ENCODE measurements at regions not wholly inside any gene's neighbourhood (a gene's known extent, or its start where the extent isn't known, plus 50 kb on each side); places are given as distances from the start of the nearest gene placed in this dataset.
"Not testable (repeated sequence)": the region's sequence is repeated elsewhere in the genome, so short reads cannot be mapped to it uniquely, and the experiment has no call there.

DNA sequence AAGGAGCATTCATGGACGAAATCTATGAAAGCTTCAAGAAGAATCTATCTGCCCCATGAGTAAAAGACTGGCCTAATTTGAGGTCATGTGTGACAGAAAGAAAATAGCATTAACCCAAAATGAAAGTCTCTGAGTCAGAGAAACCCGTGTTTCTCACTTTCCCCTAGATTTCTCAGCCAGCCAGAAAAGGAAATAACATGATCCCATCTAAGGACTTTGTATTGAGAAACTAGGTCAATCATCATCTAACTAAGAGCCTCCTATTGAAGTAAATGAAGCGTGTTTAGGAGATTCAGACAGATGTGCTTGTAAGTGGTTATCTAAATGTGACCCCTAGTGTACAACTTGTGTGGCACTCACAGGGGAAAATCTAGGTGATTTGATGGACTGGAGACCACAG, 77.3 kb upstream of the ZNF366 start:
- DNase-seq: no peak

DNA sequence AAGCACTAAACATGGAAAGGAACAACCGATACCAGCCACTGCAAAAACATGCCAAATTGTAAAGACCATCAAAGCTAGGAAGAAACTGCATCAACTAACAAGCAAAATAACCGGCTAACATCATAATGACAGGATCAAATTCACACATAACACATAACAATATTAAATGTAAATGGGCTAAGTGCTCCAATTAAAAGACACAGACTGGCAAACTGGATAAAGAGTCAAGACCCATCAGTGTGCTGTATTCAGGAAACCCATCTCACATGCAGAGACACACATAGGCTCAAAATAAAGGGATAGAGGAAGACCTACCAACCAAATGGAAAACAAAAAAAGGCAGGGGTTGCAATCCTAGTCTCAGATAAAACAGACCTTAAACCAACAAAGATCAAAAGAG, 72.1 kb upstream of the ZNF366 start:
- DNase-seq: not testable (repeated sequence)

DNA sequence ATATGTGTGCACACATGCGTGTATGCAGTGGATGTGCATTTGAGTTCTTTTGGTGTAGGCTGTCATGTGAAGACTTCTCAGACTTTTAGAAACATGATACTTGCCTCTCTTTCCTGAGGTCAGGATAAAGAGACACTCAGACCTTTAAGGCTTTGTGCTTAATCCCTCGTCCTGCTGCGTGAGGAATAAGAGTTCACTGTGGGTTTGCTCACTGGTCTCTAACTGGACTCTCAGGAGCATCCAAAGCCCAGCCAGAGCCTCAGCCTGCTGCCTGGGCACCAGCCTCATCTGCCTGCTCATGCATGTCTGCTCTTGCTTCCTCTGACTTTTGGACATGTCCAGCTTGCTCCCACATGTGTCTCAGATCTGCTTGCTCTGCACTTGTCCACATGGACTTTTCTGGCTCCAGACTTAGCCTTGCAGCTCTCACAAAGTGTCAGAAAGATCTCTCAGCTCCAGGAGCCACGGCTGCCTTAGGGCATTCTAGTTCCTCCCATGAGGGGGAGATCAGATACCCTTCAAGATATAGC, 65.1 kb upstream of the ZNF366 start:
- DNase-seq: no peak

DNA sequence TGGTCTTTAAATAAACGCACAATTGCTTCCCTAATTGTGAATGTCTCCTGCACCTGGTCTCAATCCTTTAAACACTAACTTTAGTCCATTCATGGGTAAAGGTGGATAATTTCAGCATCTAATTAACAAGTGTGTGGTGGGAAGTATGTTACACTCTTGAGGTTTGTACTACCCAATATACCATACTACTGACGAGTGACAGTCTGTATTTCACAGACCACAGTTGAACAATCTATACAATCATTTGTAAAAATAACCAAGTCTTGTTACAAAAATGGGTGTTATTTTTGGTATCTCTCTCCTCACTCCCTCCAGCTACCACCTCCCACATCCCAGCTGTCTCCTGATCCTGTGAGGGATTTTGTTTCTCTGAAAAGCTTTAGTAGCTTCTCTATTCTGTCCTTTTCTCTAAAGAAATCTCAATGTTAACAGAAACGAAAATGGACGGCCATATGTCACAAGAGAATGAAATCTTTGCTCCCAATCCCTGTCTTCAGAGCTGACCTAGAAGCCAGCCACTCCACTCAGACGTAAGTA, 62.3 kb upstream of the ZNF366 start:
- DNase-seq: no peak

DNA sequence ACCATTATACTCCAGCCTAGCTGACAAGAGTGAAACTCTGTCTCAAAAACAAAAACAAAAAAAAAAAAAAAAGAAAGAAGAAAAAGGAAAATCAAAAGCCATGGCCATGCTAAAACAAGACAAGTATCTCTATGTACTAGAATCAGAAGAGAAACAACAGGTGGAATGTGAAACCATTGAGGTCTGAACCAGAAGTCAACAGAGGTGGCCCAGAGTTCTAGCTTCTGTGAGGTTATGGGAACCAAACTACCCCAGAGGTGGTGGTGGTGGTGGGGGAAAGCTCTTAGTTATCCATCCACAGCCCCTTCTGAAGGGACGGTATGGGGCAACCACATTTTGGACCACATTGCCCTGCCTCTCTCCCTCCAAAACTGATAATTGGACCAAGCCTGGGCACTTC, 59.5 kb upstream of the ZNF366 start:
- DNase-seq: no peak

DNA sequence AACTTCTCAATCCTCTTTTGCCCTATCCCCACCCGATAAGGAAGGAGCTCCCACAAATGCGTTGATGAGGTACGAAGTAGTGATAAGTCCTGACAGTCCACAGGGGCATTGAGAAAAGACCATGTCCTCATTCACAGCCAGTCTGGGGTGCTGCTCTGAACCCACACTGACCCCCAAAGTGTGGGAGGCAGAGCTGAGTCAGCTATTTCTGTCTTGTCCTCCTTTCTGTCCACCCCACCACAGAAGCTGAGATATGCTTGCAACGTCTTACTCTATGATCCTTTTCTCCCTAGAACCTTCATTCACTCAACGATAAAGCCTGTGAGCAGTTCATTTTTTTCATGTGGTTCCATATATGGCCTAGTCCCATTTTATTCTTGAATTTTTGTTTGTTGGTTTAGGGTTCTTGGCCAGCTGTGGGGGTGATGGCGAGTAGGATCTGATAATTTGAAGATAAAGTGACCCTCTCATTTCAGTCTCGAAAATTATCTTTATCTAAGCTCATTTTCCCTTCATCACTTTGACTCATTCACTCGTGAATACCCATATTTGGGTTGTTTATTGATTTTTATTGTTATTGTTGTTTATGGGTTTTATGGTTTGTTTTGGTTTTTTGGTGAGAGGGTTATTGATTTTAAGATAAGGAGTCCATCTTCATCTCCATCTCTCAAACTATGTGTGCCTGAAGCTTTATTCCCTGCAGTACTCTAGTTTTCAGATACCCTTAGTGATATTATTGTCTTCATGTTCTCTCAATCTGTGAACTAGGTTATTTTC, 58.5 kb upstream of the ZNF366 start:
- no peak for DNase-seq

DNA sequence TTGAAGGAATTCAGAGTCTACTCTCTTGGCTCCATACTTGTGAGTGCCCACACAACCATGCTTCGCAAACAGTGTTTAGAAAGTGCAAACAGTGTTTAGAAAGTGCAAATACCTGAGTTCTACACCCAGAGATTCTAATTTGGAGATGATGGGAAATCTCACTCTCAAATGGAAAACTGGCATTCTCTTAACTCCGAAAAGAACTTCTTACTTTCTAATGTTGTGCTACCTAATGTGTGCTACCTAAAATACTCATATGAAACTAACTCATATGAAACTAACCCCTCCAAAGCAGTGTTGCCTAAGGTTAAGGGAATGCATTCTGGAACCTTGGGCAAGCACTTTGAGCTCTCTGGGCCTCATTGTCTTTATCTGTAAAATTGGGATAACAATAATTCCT, 55.5 kb upstream of the ZNF366 start:
- no peak for DNase-seq

DNA sequence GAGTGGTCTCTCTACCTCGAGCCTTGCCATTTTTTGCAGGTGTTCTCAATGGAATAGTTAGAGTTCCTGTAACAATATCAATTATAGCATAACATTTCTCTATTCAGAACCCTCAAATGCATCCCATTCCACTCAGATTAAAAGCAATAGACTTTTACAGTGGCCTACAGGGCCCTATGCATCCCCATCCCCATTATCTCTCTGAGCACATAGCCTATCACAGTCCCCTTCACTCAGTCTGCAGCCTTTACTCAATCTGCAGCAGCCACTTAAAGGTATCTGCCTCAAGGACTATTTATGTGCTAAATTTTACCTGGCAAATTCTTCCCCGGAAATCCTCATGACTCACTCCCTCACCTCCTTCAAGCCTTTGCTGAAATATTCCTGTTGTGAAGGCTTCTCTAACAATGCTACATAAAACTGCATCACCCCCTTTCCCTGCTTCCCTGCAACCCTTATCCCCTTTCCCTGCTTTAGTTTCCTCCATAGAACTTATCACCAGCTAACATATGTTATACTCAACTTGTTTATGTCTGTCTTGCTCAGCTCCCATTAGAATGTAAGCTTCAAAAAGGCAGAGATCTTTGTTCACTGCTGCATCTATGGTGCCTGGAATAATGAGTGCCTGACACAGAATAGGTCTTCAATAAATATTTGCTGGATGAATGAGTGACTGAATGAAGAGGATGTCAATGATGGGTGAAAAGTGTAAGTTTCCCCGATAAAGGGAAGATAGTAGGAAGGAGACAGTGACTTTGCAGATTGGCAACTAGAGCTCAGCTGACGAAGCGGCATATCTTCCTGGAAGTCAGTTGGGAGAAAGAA, 54.1 kb upstream of the ZNF366 start:
- DNase-seq: no peak

DNA sequence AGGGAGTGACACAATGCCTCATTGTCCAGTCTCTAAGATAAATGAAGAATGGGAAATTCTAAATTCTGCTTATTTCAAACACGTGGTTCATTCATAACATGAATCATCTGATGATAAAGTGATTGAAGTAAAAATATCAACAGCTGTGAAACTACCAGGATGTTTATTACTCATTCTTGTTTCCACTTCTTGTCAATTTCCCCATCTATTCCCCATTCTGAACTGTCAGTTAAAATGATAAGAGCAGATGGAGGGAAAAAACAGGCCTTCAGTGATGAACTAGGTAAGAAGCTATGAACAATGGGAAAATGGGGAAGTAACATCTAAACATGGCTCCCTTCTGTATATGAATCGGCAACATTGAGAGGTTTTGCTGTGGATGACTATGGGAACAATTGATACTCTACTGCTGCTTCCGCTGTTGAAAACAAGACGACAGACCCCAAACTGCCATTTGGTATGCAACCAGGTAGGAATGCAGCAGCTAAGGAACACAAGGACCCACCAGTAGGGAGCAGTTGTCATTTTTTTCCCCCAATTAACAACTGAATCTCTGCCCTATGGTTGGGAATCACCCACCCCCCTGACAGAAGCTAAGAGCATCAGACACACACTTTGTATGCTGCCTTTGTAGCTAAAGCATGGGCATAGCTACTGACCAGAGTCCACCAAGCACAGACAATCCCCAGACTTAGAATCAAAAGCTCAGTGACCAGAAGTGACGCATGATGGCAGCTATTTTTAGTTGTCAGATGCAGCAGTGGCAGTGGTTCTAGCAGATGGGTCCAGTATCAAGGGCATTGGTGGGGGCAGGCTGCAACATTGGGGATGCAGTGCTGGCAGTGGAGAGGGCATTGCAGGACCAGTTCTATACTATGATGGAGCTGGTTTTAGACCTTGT, 52.9 kb upstream of the ZNF366 start:
- DNase-seq: no peak

DNA sequence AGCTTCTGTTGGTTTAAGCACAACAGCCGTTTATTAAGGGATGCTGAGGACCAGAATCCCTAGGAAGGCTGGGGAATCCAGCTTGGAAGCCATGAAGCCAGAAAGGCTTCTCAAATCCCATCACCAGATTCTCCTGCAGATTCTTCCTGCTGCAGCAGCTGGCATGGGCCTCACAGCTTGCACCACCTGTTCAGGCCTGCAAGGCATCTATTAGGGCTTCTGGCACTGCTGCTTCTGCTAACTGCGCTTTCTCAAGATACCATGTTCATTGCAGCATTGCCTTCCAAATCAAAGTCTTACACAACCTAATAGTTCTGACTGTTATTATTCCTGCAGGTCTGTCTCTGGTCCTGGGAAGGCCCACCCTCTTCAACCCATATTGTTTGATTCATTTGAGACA, 51.2 kb upstream of the ZNF366 start:
- DNase-seq: no peak

DNA sequence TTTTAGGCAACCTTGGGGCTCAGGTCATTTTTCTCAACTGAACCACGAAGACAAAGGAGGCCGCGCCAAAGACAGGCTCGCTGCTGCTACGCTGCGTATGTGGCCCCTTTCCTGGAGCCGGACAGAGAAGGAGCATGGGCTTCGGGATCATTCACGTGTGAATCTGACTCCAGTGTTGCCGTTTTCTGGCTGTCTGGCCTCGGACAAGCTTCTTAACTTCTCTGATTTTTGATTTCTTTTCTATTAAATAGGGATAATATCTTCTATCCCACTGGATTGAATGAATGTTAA, 50.8 kb upstream of the ZNF366 start:
- no peak for DNase-seq

DNA sequence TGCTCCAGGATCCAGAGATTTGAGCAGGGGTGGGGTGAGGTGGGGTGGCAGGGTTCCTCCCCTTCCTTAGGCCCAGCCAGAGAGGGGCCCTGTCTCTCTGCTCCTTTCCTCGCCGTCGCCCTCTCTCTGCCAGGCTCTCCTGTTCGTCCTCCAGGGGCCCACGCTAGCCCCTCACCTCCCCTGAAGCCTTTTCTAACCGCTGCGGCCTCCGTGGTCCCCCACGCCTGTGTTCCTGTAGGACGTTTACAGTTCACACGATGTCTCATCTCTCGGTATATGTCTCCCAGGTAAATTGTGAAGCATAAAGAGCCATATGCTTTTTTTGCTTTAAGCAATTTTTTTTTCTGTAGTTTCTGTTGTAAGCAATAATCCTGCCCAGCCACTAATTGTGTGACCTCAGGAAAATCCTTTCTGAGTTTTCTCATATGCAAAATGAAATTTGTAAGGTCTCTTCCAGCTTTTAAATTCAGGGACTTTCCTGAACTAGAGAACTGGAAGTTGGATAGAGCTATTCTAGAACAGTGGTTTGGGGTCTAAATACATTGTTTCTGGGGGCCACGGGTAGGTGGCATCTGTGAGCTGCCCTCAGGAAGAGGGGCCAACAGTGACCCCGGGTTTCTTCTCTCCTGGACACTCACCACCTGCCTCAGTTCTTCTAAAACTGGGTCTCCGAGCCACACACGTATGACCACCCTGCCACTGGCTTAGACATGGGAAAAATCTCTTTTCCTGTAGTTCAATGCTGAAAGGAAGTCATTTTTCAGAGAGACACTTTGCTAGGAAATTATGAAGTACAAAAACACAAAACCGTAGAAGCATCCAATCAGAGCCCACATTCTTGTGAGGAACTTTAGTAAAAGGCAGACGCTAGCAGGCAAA, 50.2 kb upstream of the ZNF366 start:
- no peak for DNase-seq

Measured in central memory CD4-positive, alpha-beta T cell (primary cell).